ENCODE measurements at regions not wholly inside any gene's neighbourhood (a gene's known extent, or its start where the extent isn't known, plus 50 kb on each side); places are given as distances from the start of the nearest gene placed in this dataset.

- peak; percentile 46 to 70 (median 67) for TF ChIP-seq CTCF (IDR thresholded peaks at IDR 0.05)
- TF ChIP-seq POLR2A (IDR thresholded peaks at IDR 0.05) = no peak
Measured at GRCh38 chr4:175947117-175947722, 118.4 kb upstream of the WDR17 start.
